ENCODE measurements at regions not wholly inside any gene's neighbourhood (a gene's known extent, or its start where the extent isn't known, plus 50 kb on each side); places are given as distances from the start of the nearest gene placed in this dataset.

DNA sequence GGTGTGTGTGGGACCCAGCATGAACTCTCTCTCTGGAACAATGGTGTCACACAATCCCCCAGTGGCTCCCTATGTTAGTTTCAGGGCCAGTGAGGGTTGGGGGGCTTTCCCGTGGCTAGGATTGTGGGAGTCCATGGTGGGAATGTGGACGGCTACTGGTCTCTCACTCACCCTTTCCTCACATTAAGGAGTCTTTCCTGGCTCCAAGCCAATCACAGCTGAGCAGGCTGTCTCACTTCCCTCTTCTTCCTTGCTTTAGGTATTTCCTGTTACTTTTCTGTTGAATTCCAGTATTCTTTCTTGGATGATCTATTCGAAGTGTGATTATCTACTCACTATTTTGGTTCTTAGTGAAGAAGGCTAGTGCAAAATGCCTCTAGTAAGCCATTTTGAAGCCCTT is 324.4 kb upstream of the MPDZ start:
- H3K4me1 ChIP-seq = no peaks in the 10 kb centered on the region
- no peaks in the 10 kb centered on the region for H3K27me3 ChIP-seq
- no peak overlapping the region for H3K27ac ChIP-seq
- DNase-seq = no peak
- H3K4me3 ChIP-seq = no peak overlapping the region
- no peaks in the 10 kb centered on the region for H3K9me3 ChIP-seq
- H3K36me3 ChIP-seq = no peaks in the 10 kb centered on the region
- TF ChIP-seq, protein P1, sequence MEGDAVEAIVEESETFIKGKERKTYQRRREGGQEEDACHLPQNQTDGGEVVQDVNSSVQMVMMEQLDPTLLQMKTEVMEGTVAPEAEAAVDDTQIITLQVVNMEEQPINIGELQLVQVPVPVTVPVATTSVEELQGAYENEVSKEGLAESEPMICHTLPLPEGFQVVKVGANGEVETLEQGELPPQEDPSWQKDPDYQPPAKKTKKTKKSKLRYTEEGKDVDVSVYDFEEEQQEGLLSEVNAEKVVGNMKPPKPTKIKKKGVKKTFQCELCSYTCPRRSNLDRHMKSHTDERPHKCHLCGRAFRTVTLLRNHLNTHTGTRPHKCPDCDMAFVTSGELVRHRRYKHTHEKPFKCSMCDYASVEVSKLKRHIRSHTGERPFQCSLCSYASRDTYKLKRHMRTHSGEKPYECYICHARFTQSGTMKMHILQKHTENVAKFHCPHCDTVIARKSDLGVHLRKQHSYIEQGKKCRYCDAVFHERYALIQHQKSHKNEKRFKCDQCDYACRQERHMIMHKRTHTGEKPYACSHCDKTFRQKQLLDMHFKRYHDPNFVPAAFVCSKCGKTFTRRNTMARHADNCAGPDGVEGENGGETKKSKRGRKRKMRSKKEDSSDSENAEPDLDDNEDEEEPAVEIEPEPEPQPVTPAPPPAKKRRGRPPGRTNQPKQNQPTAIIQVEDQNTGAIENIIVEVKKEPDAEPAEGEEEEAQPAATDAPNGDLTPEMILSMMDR (IDR thresholded peaks at IDR 0.05) = no peak
- TF ChIP-seq POLR2A (IDR thresholded peaks at IDR 0.05) = no peak
- intact Hi-C loops (cut with DNase I; ENCODE audit: low total_unique reads) = no loop called here

DNA sequence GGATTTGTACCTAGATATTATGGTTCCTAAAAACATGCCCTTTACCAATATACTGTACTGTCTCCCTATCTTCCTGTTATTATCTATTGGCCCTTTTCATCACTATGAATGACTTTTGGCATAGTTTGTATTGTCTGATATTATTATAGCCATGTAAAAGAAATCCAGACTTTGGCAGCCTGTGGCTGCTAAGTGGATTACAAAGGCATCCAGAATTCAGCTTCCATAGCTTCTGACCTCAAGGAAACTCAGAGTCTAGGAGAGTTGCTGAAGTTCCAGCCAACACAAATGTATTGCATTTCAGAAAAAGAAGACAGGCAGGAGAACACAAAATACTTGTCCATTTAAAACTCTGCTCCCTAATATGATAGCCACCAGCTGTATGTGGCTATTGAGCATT is 319.2 kb upstream of the MPDZ start:
- no peaks in the 10 kb centered on the region for H3K4me1 ChIP-seq
- no peaks in the 10 kb centered on the region for H3K36me3 ChIP-seq
- H3K27me3 ChIP-seq = no peaks in the 10 kb centered on the region
- TF ChIP-seq, protein P1 (IDR thresholded peaks at IDR 0.05) = no peak
- no peak for TF ChIP-seq POLR2A (IDR thresholded peaks at IDR 0.05)
- no peaks in the 10 kb centered on the region for H3K9me3 ChIP-seq
- intact Hi-C loops (cut with DNase I; ENCODE audit: low total_unique reads) = no loop called here
- no peak overlapping the region for H3K4me3 ChIP-seq
- no peak for DNase-seq
- H3K27ac ChIP-seq = no peak overlapping the region

DNA sequence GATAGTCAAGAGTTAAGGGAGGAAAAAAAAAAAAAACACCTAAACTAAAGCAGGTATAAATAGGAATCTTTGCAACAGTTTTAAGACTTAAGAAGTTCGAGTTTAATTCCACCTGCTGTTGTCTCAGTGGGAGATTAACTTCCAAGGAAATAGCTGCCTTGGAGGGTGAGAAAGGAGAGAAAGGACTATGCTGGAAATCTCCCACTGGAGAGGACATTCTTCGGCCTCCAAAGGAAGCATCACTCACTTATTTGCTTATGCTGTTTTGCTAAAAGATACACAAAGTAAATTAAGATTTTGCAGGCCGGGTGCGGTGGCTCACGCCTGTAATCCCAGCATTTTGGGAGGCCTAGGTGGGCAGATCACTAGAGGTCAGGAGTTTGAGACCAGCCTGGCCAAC is 317.9 kb upstream of the MPDZ start:
- Histone ChIP-seq H3K27me3 (no peaks in the 10 kb centered on the region), H3K4me3 (no peak overlapping the region), H3K27ac (no peak overlapping the region), H3K9me3 (no peaks in the 10 kb centered on the region), H3K4me1 (no peaks in the 10 kb centered on the region), H3K36me3 (no peaks in the 10 kb centered on the region)
- intact Hi-C loops (cut with DNase I; ENCODE audit: low total_unique reads) = no loop called here
- no peak for DNase-seq
- no peak for TF ChIP-seq POLR2A (IDR thresholded peaks at IDR 0.05)
- TF ChIP-seq, protein P1 (IDR thresholded peaks at IDR 0.05) = no peak

DNA sequence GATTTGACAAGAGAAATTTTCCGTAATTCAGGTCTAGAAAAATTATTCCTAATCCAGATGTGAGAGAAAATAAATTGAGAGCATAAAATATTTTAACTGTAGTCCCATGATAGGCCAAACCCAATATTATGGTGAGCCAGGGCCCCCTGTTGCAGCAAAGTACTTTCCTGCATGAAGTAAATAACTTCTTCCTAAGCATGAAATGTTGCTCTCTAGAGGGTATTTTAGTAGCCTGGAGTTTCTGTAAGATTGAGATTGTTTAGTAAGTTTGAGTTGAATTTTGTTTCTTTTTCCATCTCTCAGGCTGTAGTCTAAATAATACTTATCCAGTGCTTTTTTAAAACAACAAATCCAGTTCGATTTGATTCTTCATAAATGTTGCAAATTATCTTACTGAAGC is 317.5 kb upstream of the MPDZ start:
- Histone ChIP-seq H3K36me3 (no peaks in the 10 kb centered on the region), H3K27me3 (no peaks in the 10 kb centered on the region), H3K9me3 (no peaks in the 10 kb centered on the region), H3K27ac (no peak overlapping the region), H3K4me1 (no peaks in the 10 kb centered on the region), H3K4me3 (no peak overlapping the region)
- intact Hi-C loops (cut with DNase I; ENCODE audit: low total_unique reads) = no loop called here
- no peak for DNase-seq
- TF ChIP-seq, protein P1 (IDR thresholded peaks at IDR 0.05) = no peak
- no peak for TF ChIP-seq POLR2A (IDR thresholded peaks at IDR 0.05)

DNA sequence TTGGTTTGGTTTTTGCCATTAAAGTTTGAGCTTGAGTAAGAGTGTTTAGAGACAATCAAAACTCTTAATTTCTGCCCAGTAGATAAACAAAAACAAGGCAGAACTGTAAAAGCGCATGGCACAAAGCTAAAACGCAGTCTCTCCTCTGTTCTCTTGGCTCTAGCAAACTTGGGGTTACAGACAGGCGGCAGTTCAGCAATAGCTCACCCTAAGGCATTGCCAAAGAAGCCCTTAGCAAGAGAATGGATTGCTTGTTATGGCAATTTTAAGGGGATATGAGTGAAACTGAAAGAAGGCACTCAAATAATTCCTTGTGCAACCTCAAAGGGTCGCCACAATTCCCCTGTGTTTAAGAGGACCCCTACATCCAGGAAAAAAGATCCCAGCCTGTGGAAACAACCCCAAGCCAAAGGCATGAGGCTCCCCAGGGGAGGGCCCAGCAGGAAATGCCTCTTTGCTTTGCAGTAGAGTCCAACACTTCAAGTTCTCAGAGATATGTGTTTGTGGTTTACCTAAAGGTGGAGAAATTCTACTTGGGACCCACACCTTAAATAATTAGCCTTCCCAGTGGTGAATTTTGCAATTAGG is 317.0 kb upstream of the MPDZ start:
- TF ChIP-seq POLR2A (IDR thresholded peaks at IDR 0.05) = no peak
- TF ChIP-seq, protein P1 (IDR thresholded peaks at IDR 0.05) = no peak
- no peak for DNase-seq
- Histone ChIP-seq H3K27me3 (no peaks in the 10 kb centered on the region), H3K4me1 (no peaks in the 10 kb centered on the region), H3K9me3 (no peaks in the 10 kb centered on the region), H3K36me3 (no peaks in the 10 kb centered on the region), H3K4me3 (no peak overlapping the region), H3K27ac (peak overlapping the region in 1 of 2 donors; percentile 48)
- intact Hi-C loops (cut with DNase I; ENCODE audit: low total_unique reads) = no loop called here

Data from uterus (tissue), 3 donors.